HL-60/S4 treated with phorbol 12-myristate 13-acetate at 8.2 ng/mL for 4 days and 3 days (cell line): ENCODE measurements at regions not wholly inside any gene's neighbourhood (a gene's known extent, or its start where the extent isn't known, plus 50 kb on each side); places are given as distances from the start of the nearest gene placed in this dataset.

Experiments used
- in situ Hi-C: fragments of 300-500 bp; cut with MboI; formaldehyde crosslinking; loops from 2 replicates; pipeline ENCODE4 v1.15.0; 2022; ENCODE audit warnings: low sequenced_read_pairs

GRCh38 chr20:4635781-4636180 lies 50.5 kb upstream of the PRNP start:
- in situ Hi-C loops: no loop called here

- in situ Hi-C loops: no loop called here
These were observed 50.9 kb upstream of the PRNP start for GRCh38 chr20:4635342-4635741.

GRCh38 chr20:4633780-4634179 lies 52.5 kb upstream of the PRNP start:
- in situ Hi-C loops: no loop called here

- in situ Hi-C loops: no loop called here
These were observed 52.9 kb upstream of the PRNP start for GRCh38 chr20:4633379-4633778.

- in situ Hi-C loops: no loop called here
These were observed 53.4 kb upstream of the PRNP start for GRCh38 chr20:4632876-4633275.

- in situ Hi-C loops: no loop called here
These were observed 60.0 kb upstream of the PRNP start for GRCh38 chr20:4626228-4626627.

GRCh38 chr20:4625687-4626086 lies 60.6 kb upstream of the PRNP start:
- in situ Hi-C loops: no loop called here

GRCh38 chr20:4624675-4625336 lies 61.5 kb upstream of the PRNP start:
- in situ Hi-C loops: loop anchor here (25.0 kb wide), 1 partner anchor 337 kb away; no protein-coding TSS in a partner anchor

GRCh38 chr20:4619144-4619543 lies 67.1 kb upstream of the PRNP start:
- in situ Hi-C loops: loop anchor here (25.0 kb wide), 1 partner anchor 343 kb away; no protein-coding TSS in a partner anchor

GRCh38 chr20:4617484-4617883 lies 68.8 kb upstream of the PRNP start:
- in situ Hi-C loops: loop anchor here (25.0 kb wide), 1 partner anchor 345 kb away; no protein-coding TSS in a partner anchor

GRCh38 chr20:4617019-4617418 lies 69.2 kb upstream of the PRNP start:
- in situ Hi-C loops: loop anchor here (25.0 kb wide), 1 partner anchor 345 kb away; no protein-coding TSS in a partner anchor

GRCh38 chr20:4613718-4614620 lies 72.3 kb upstream of the PRNP start:
- in situ Hi-C loops: loop anchor here (25.0 kb wide), 1 partner anchor 348 kb away; no protein-coding TSS in a partner anchor

- in situ Hi-C loops: loop anchor here (25.0 kb wide), 1 partner anchor 349 kb away; no protein-coding TSS in a partner anchor
These were observed 73.1 kb upstream of the PRNP start for GRCh38 chr20:4613184-4613583.

GRCh38 chr20:4610871-4611270 lies 75.4 kb upstream of the PRNP start:
- in situ Hi-C loops: loop anchor here (25.0 kb wide), 1 partner anchor 351 kb away; no protein-coding TSS in a partner anchor

- in situ Hi-C loops: loop anchor here (10.0 to 25.0 kb wide), 2 partner anchors 105 to 353 kb away; no protein-coding TSS in a partner anchor
These were observed 76.7 kb upstream of the PRNP start for GRCh38 chr20:4609511-4609910.

- in situ Hi-C loops: loop anchor here (10.0 to 25.0 kb wide), 2 partner anchors 106 to 353 kb away; no protein-coding TSS in a partner anchor
These were observed 77.4 kb upstream of the PRNP start for GRCh38 chr20:4608861-4609260.

- in situ Hi-C loops: loop anchor here (10.0 to 25.0 kb wide), 2 partner anchors 108 to 355 kb away; no protein-coding TSS in a partner anchor
These were observed 79.0 kb upstream of the PRNP start for GRCh38 chr20:4607287-4607713.

GRCh38 chr20:4606051-4606450 lies 80.2 kb upstream of the PRNP start:
- in situ Hi-C loops: loop anchor here (10.0 to 25.0 kb wide), 2 partner anchors 109 to 356 kb away; no protein-coding TSS in a partner anchor

GRCh38 chr20:4605166-4605565 lies 81.1 kb upstream of the PRNP start:
- in situ Hi-C loops: loop anchor here (10.0 to 25.0 kb wide), 2 partner anchors 110 to 357 kb away; no protein-coding TSS in a partner anchor

- in situ Hi-C loops: loop anchor here (10.0 to 25.0 kb wide), 2 partner anchors 110 to 358 kb away; no protein-coding TSS in a partner anchor
These were observed 81.7 kb upstream of the PRNP start for GRCh38 chr20:4604580-4604979.

- in situ Hi-C loops: loop anchor here (10.0 to 25.0 kb wide), 2 partner anchors 111 to 359 kb away; no protein-coding TSS in a partner anchor
These were observed 82.5 kb upstream of the PRNP start for GRCh38 chr20:4603724-4604123.
